ENCODE measurements at regions not wholly inside any gene's neighbourhood (a gene's known extent, or its start where the extent isn't known, plus 50 kb on each side); places are given as distances from the start of the nearest gene placed in this dataset.

DNA sequence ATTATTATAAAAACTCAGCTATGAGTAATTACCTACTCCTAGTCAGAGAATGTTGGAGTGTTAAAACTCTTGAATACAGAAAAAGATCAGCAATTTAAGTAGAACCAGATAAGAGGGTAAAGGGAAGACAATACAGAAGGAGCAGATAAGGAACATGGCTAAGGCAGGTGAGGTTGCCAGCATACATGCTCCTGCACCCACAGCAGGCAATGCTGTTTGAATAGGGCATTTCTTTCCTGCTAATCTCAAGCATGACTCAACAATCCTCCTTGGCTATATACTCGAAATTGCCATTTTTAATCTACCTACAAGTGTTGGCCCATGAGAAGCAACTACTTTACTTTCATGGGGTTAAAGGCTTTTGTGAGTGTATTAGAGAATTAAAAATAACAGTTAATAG lies 494.5 kb downstream of the DIPK2A start:
- intact Hi-C loops (cut with micrococcal nuclease; ENCODE audit: unreplicated experiment), result no loop called here
- TF ChIP-seq EZH2 (IDR thresholded peaks at IDR 0.05; ENCODE audit: borderline replicate concordance, low read depth, low read length, poor library complexity, severe bottlenecking), result no peak
- TF ChIP-seq, protein P1, sequence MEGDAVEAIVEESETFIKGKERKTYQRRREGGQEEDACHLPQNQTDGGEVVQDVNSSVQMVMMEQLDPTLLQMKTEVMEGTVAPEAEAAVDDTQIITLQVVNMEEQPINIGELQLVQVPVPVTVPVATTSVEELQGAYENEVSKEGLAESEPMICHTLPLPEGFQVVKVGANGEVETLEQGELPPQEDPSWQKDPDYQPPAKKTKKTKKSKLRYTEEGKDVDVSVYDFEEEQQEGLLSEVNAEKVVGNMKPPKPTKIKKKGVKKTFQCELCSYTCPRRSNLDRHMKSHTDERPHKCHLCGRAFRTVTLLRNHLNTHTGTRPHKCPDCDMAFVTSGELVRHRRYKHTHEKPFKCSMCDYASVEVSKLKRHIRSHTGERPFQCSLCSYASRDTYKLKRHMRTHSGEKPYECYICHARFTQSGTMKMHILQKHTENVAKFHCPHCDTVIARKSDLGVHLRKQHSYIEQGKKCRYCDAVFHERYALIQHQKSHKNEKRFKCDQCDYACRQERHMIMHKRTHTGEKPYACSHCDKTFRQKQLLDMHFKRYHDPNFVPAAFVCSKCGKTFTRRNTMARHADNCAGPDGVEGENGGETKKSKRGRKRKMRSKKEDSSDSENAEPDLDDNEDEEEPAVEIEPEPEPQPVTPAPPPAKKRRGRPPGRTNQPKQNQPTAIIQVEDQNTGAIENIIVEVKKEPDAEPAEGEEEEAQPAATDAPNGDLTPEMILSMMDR (conservative IDR thresholded peaks at IDR 0.05; ENCODE audit: low read depth, low read length), result no peak
- CTCF ChIA-PET, result no interaction called here
- Histone ChIP-seq H3K27me3 (replicated peaks; ENCODE audit: insufficient read depth, low read depth, low read length, poor library complexity) (no peaks in the 10 kb centered on the region), H3K9me3 (ENCODE audit: low read depth, low read length, poor library complexity, severe bottlenecking) (no peaks in the 10 kb centered on the region), H3K27ac (ENCODE audit: low read depth, low read length, poor library complexity, severe bottlenecking) (no peak overlapping the region), H3K4me1 (ENCODE audit: insufficient read depth, low read length, poor library complexity, severe bottlenecking) (peaks cover 11% of the 10 kb centered on the region), H3K36me3 (ENCODE audit: insufficient read depth, low read length, poor library complexity, severe bottlenecking) (no peaks in the 10 kb centered on the region), H3K4me3 (ENCODE audit: low read depth, low read length, poor library complexity, severe bottlenecking) (no peak overlapping the region)
- BruUV-seq (replicated peaks), result no TSS peak
- POLR2A ChIA-PET (ENCODE audit: low non-redundant PET), result no interaction called here
- no peak for DNase-seq (ENCODE audit: low spot score)

- no peak for TF ChIP-seq EZH2 (IDR thresholded peaks at IDR 0.05; ENCODE audit: borderline replicate concordance, low read depth, low read length, poor library complexity, severe bottlenecking)
- TF ChIP-seq, protein P1 (conservative IDR thresholded peaks at IDR 0.05; ENCODE audit: low read depth, low read length), result no peak
- BruUV-seq (replicated peaks), result no TSS peak
- H3K9me3 ChIP-seq (ENCODE audit: low read depth, low read length, poor library complexity, severe bottlenecking), result no peaks in the 10 kb centered on the region
- ChIA-PET CTCF (no interaction called here), POLR2A (ENCODE audit: low non-redundant PET) (no interaction called here)
- H3K4me3 ChIP-seq (ENCODE audit: low read depth, low read length, poor library complexity, severe bottlenecking), result no peak overlapping the region
- no peaks in the 10 kb centered on the region for H3K36me3 ChIP-seq (ENCODE audit: insufficient read depth, low read length, poor library complexity, severe bottlenecking)
- intact Hi-C loops (cut with micrococcal nuclease; ENCODE audit: unreplicated experiment), result no loop called here
- H3K27me3 ChIP-seq (replicated peaks; ENCODE audit: insufficient read depth, low read depth, low read length, poor library complexity), result no peaks in the 10 kb centered on the region
- H3K27ac ChIP-seq (ENCODE audit: low read depth, low read length, poor library complexity, severe bottlenecking), result no peak overlapping the region
- DNase-seq (ENCODE audit: low spot score), result no peak
- H3K4me1 ChIP-seq (ENCODE audit: insufficient read depth, low read length, poor library complexity, severe bottlenecking), result peaks cover 11% of the 10 kb centered on the region
Measured at GRCh38 chr3:144466540-144466939, 494.9 kb downstream of the DIPK2A start.

DNA sequence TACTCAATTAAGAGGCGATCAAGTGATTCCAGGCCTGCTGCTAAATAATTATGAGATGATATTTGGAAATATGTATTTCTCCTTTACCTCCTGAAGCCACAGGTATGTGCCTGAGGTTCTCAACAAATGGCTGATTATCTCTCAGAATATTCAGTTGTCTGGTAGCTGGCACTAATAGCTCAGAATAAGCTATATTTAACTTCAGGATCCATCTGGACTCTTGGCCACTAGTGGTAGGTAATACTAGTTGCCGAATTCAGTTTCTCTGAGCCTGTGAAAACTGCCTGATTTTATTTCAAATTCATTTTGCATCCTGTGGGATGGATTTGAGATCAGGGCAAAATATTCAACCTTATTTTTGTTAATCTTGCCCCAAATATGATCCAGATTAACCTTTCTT lies 499.0 kb downstream of the DIPK2A start:
- H3K27ac ChIP-seq (ENCODE audit: low read depth, low read length, poor library complexity, severe bottlenecking), result no peak overlapping the region
- H3K27me3 ChIP-seq (replicated peaks; ENCODE audit: insufficient read depth, low read depth, low read length, poor library complexity), result no peaks in the 10 kb centered on the region
- no peaks in the 10 kb centered on the region for H3K36me3 ChIP-seq (ENCODE audit: insufficient read depth, low read length, poor library complexity, severe bottlenecking)
- no peaks in the 10 kb centered on the region for H3K9me3 ChIP-seq (ENCODE audit: low read depth, low read length, poor library complexity, severe bottlenecking)
- no peak for DNase-seq (ENCODE audit: low spot score)
- no TSS peak for BruUV-seq (replicated peaks)
- intact Hi-C loops (cut with micrococcal nuclease; ENCODE audit: unreplicated experiment), result no loop called here
- H3K4me1 ChIP-seq (ENCODE audit: insufficient read depth, low read length, poor library complexity, severe bottlenecking), result peaks cover 8% of the 10 kb centered on the region
- TF ChIP-seq, protein P1 (conservative IDR thresholded peaks at IDR 0.05; ENCODE audit: low read depth, low read length), result no peak
- TF ChIP-seq EZH2 (IDR thresholded peaks at IDR 0.05; ENCODE audit: borderline replicate concordance, low read depth, low read length, poor library complexity, severe bottlenecking), result no peak
- no peak overlapping the region for H3K4me3 ChIP-seq (ENCODE audit: low read depth, low read length, poor library complexity, severe bottlenecking)
- ChIA-PET POLR2A (ENCODE audit: low non-redundant PET) (no interaction called here), CTCF (no interaction called here)

Measured in A673 (cell line).